ENCODE measurements at regions not wholly inside any gene's neighbourhood (a gene's known extent, or its start where the extent isn't known, plus 50 kb on each side); places are given as distances from the start of the nearest gene placed in this dataset.

- TF ChIP-seq POLR2A (IDR thresholded peaks at IDR 0.05; ENCODE audit: low read length) (no peak), GATA1 (IDR thresholded peaks at IDR 0.05; ENCODE audit: low read depth, low read length) (no peak)
These were observed 108.0 kb upstream of the TSLP start for GRCh38 chr5:110963495-110963894.

Measured in erythroblast (primary cell).